ENCODE measurements at regions not wholly inside any gene's neighbourhood (a gene's known extent, or its start where the extent isn't known, plus 50 kb on each side); places are given as distances from the start of the nearest gene placed in this dataset.

DNA sequence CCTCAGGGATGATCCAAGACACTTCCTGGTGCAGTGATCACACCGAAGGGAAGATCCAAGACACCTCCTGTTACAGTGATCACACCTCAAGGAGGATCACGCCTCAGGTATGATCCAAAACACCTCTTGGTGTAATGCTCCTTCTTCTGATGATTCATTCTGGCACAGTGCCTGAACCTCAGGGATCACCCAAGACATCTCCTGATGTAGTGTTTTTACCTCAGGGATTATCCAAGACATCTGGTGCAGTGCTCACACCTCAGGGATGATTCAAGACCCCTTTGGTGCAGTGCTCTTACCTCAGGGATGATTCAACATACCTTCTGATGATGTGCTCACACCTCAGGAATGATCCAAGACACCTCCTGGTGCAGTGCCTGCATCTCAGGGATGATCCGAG is 124.4 kb downstream of the ASB1 start:
- CTCF ChIA-PET (ENCODE audit: unreplicated experiment): no interaction called here
- no peaks in the 10 kb centered on the region for H3K36me3 ChIP-seq (ENCODE audit: insufficient read depth, low read length)
- DNase-seq (ENCODE audit: low spot score): no peak
- H3K9me3 ChIP-seq (ENCODE audit: low read length): no peaks in the 10 kb centered on the region
- no peaks in the 10 kb centered on the region for H3K9me2 ChIP-seq (ENCODE audit: insufficient read depth, low read length)
- H4K20me1 ChIP-seq (ENCODE audit: insufficient read depth, low read length): no peaks in the 10 kb centered on the region
- H3K4me3 ChIP-seq (ENCODE audit: low read depth, low read length, poor library complexity, severe bottlenecking): no peak overlapping the region
- H3K79me2 ChIP-seq (ENCODE audit: insufficient read depth, low read depth, low read length): no peaks in the 10 kb centered on the region
- H3K4me1 ChIP-seq (ENCODE audit: insufficient read depth, low read length, poor library complexity, severe bottlenecking): no peaks in the 10 kb centered on the region
- H3K4me2 ChIP-seq (ENCODE audit: low read length): no peak overlapping the region
- H3K27ac ChIP-seq (ENCODE audit: low read depth, low read length, poor library complexity, severe bottlenecking): no peak overlapping the region
- no TSS peak for BruUV-seq (replicated peaks)
- H2AFZ ChIP-seq (ENCODE audit: low read length): no peak overlapping the region
- intact Hi-C loops (cut with micrococcal nuclease; ENCODE audit: unreplicated experiment): no loop called here
- TF ChIP-seq EZH2phosphoT487 (IDR thresholded peaks at IDR 0.05; ENCODE audit: borderline replicate concordance, low read depth, low read length): no peak
- TF ChIP-seq, protein P1, sequence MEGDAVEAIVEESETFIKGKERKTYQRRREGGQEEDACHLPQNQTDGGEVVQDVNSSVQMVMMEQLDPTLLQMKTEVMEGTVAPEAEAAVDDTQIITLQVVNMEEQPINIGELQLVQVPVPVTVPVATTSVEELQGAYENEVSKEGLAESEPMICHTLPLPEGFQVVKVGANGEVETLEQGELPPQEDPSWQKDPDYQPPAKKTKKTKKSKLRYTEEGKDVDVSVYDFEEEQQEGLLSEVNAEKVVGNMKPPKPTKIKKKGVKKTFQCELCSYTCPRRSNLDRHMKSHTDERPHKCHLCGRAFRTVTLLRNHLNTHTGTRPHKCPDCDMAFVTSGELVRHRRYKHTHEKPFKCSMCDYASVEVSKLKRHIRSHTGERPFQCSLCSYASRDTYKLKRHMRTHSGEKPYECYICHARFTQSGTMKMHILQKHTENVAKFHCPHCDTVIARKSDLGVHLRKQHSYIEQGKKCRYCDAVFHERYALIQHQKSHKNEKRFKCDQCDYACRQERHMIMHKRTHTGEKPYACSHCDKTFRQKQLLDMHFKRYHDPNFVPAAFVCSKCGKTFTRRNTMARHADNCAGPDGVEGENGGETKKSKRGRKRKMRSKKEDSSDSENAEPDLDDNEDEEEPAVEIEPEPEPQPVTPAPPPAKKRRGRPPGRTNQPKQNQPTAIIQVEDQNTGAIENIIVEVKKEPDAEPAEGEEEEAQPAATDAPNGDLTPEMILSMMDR (conservative IDR thresholded peaks at IDR 0.05; ENCODE audit: low read length): no peak
- POLR2A ChIA-PET: no interaction called here

DNA sequence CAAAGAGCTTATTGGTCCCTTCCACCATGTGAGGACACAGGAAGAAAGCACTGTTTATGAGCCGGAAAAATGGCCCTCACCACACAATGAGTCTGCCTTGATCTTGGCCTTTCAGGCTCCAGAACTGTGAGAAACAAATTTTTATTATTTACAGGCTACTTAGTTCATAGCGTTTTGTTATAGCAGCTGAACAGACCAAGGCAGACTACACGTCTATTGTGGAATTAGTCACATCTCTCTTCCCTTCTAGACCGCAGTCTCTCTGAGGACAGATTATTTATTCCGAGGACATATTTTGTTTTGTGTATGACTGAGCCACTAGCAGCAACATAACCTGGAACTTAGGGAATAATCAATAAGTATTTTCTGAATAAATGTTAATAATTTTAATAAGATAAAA is 125.5 kb downstream of the ASB1 start:
- Histone ChIP-seq H3K36me3 (ENCODE audit: insufficient read depth, low read length) (no peaks in the 10 kb centered on the region), H3K4me3 (ENCODE audit: low read depth, low read length, poor library complexity, severe bottlenecking) (no peak overlapping the region), H3K4me1 (ENCODE audit: insufficient read depth, low read length, poor library complexity, severe bottlenecking) (no peaks in the 10 kb centered on the region), H4K20me1 (ENCODE audit: insufficient read depth, low read length) (no peaks in the 10 kb centered on the region), H2AFZ (ENCODE audit: low read length) (no peak overlapping the region), H3K27ac (ENCODE audit: low read depth, low read length, poor library complexity, severe bottlenecking) (no peak overlapping the region), H3K9me3 (ENCODE audit: low read length) (no peaks in the 10 kb centered on the region), H3K4me2 (ENCODE audit: low read length) (no peak overlapping the region), H3K9me2 (ENCODE audit: insufficient read depth, low read length) (no peaks in the 10 kb centered on the region), H3K79me2 (ENCODE audit: insufficient read depth, low read depth, low read length) (no peaks in the 10 kb centered on the region)
- BruUV-seq (replicated peaks): no TSS peak
- no peak for DNase-seq (ENCODE audit: low spot score)
- TF ChIP-seq, protein P1 (conservative IDR thresholded peaks at IDR 0.05; ENCODE audit: low read length): no peak
- TF ChIP-seq EZH2phosphoT487 (IDR thresholded peaks at IDR 0.05; ENCODE audit: borderline replicate concordance, low read depth, low read length): no peak
- POLR2A ChIA-PET: no interaction called here
- intact Hi-C loops (cut with micrococcal nuclease; ENCODE audit: unreplicated experiment): no loop called here
- CTCF ChIA-PET (ENCODE audit: unreplicated experiment): no interaction called here

DNA sequence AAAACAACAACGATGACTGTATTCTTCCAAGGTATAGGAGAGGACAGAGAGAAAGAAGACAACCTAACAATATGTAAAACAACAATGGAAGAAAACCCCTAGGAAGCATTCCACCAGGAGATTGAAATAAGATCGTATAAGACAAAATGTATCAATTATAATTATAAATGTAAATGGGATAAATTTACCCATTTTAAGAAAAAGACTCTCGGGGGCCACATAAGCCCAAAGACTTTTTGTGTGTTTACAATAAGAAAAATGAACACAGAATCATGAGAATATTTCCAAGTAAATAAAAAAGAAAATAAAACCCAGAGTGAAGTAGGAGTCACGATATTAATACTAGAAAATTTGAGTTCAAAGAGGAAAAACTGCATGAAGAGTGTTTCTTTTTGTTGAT is 126.4 kb downstream of the ASB1 start:
- Histone ChIP-seq H2AFZ (ENCODE audit: low read length) (no peak overlapping the region), H3K27ac (ENCODE audit: low read depth, low read length, poor library complexity, severe bottlenecking) (no peak overlapping the region), H3K4me3 (ENCODE audit: low read depth, low read length, poor library complexity, severe bottlenecking) (no peak overlapping the region), H4K20me1 (ENCODE audit: insufficient read depth, low read length) (no peaks in the 10 kb centered on the region), H3K9me2 (ENCODE audit: insufficient read depth, low read length) (no peaks in the 10 kb centered on the region), H3K9me3 (ENCODE audit: low read length) (no peaks in the 10 kb centered on the region), H3K36me3 (ENCODE audit: insufficient read depth, low read length) (no peaks in the 10 kb centered on the region), H3K4me1 (ENCODE audit: insufficient read depth, low read length, poor library complexity, severe bottlenecking) (no peaks in the 10 kb centered on the region), H3K4me2 (ENCODE audit: low read length) (no peak overlapping the region), H3K79me2 (ENCODE audit: insufficient read depth, low read depth, low read length) (no peaks in the 10 kb centered on the region)
- no peak for DNase-seq (ENCODE audit: low spot score)
- no TSS peak for BruUV-seq (replicated peaks)
- CTCF ChIA-PET (ENCODE audit: unreplicated experiment): no interaction called here
- POLR2A ChIA-PET: no interaction called here
- TF ChIP-seq, protein P1 (conservative IDR thresholded peaks at IDR 0.05; ENCODE audit: low read length): no peak
- TF ChIP-seq EZH2phosphoT487 (IDR thresholded peaks at IDR 0.05; ENCODE audit: borderline replicate concordance, low read depth, low read length): no peak
- intact Hi-C loops (cut with micrococcal nuclease; ENCODE audit: unreplicated experiment): no loop called here

Measured in OCI-LY7 (cell line).